Liver (tissue), 3 donors: ENCODE measurements at regions not wholly inside any gene's neighbourhood (a gene's known extent, or its start where the extent isn't known, plus 50 kb on each side); places are given as distances from the start of the nearest gene placed in this dataset.

ENCODE experiments used
- EGR1 ChIP-seq, 2 donors: IDR thresholded peaks; 2 replicates each; pipeline ENCODE4 v1.6.1; 2016 to 2018; ENCODE audit warnings: antibody characterized with exemption in 2 of 2, low read depth in 2 of 2
- GABPA ChIP-seq, 2 donors: IDR thresholded peaks in 1 of 2; conservative IDR thresholded peaks in 1 of 2; 2 replicates each; pipeline ENCODE4 v1.6.1; 2016; ENCODE audit warnings: antibody characterized with exemption in 2 of 2, mild to moderate bottlenecking in 1 of 2, moderate library complexity in 1 of 2
- JUND ChIP-seq, 2 donors: IDR thresholded peaks; 2 replicates each; pipeline ENCODE4 v1.6.1; 2016; ENCODE audit warnings: antibody characterized with exemption in 2 of 2
- RAD21 ChIP-seq, 2 donors: IDR thresholded peaks; 2 replicates each; pipeline ENCODE4 v1.6.1; 2016; ENCODE audit warnings: antibody characterized with exemption in 2 of 2, mild to moderate bottlenecking in 2 of 2
- REST ChIP-seq: IDR thresholded peaks from 2 replicates; pipeline ENCODE4 v1.6.1; 2016; ENCODE audit warnings: antibody characterized with exemption, mild to moderate bottlenecking
- RXRA ChIP-seq, 2 donors: IDR thresholded peaks; 2 replicates each; pipeline ENCODE4 v1.6.1; 2017 to 2018; ENCODE audit warnings: antibody characterized with exemption in 2 of 2, mild to moderate bottlenecking in 1 of 2
- TAF1 ChIP-seq: conservative IDR thresholded peaks from 2 replicates; pipeline ENCODE4 v1.6.1; 2016; ENCODE audit warnings: antibody characterized with exemption, mild to moderate bottlenecking
- TF ChIP-seq, protein P1 (sequence below): fragments of 150-350 bp; IDR thresholded peaks from 2 replicates; pipeline ENCODE4 v1.5.1; 2017; ENCODE audit warnings: improper control_type of control experiment, low read depth, low read length; ENCODE audit not compliant: missing input control
- TF ChIP-seq, protein P2 (sequence below): IDR thresholded peaks from 2 replicates; pipeline ENCODE4 v1.6.1; 2016; ENCODE audit warnings: antibody characterized with exemption
- donor health status: healthy.
- donor health status: healthy.

DNA sequence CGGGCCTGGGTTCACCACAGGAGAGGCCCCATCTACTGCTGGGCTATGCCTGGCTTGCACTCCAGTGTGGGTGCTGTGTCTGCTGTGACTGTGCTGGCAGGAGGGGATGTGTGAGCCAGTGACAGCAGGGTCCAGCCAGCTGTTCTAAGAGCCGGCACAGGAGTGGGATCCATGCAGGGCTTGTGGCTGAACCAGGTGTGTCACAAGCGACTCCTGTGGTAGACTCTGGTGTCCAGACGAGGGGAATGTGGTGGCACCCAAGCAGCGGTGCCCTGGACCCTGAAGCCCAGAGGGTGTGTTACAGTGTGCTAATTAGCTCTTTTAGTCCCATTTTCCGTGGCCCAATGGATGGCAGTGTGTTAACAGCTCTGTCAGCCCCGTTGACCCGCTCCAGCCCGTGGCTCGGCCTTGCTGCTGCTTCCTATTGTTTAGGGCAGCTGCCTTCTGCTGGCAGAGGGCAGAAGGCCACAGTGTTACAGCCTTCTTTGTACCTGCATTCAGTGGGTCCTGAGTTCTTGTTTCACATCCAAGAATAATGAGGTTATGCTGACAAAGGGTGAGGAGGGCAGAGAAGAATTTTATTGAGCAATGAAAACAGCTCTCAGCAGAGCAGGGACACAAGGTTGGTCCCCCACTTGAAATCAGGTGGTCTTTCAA lies 78.5 kb upstream of the RNU6-1 start:
- TF ChIP-seq, protein P1, sequence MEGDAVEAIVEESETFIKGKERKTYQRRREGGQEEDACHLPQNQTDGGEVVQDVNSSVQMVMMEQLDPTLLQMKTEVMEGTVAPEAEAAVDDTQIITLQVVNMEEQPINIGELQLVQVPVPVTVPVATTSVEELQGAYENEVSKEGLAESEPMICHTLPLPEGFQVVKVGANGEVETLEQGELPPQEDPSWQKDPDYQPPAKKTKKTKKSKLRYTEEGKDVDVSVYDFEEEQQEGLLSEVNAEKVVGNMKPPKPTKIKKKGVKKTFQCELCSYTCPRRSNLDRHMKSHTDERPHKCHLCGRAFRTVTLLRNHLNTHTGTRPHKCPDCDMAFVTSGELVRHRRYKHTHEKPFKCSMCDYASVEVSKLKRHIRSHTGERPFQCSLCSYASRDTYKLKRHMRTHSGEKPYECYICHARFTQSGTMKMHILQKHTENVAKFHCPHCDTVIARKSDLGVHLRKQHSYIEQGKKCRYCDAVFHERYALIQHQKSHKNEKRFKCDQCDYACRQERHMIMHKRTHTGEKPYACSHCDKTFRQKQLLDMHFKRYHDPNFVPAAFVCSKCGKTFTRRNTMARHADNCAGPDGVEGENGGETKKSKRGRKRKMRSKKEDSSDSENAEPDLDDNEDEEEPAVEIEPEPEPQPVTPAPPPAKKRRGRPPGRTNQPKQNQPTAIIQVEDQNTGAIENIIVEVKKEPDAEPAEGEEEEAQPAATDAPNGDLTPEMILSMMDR: no peak
- no peak for TF ChIP-seq TAF1
- TF ChIP-seq EGR1 (IDR thresholded peaks at IDR 0.05; ENCODE audit: low read depth in 2 of 2): no peak
- TF ChIP-seq RAD21 (IDR thresholded peaks at IDR 0.05): peak in 1 of 2 donors; percentile 57
- TF ChIP-seq RXRA (IDR thresholded peaks at IDR 0.05): peak; percentile 45 to 55
- TF ChIP-seq JUND (IDR thresholded peaks at IDR 0.05): no peak
- no peak for TF ChIP-seq REST
- no peak for TF ChIP-seq GABPA (IDR thresholded peaks at IDR 0.05 in 1 of 2, conservative IDR thresholded peaks at IDR 0.05 in 1 of 2)
- TF ChIP-seq, protein P2, sequence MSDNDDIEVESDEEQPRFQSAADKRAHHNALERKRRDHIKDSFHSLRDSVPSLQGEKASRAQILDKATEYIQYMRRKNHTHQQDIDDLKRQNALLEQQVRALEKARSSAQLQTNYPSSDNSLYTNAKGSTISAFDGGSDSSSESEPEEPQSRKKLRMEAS: no peak
